Stimulated activated CD4-positive, alpha-beta T cell treated with anti-CD3 and anti-CD28 coated beads, TNF-alpha, amount 100 ng/mL, for 4 hours (primary cell): ENCODE measurements at regions not wholly inside any gene's neighbourhood (a gene's known extent, or its start where the extent isn't known, plus 50 kb on each side); places are given as distances from the start of the nearest gene placed in this dataset.
"Not testable (repeated sequence)": the region's sequence is repeated elsewhere in the genome, so short reads cannot be mapped to it uniquely, and the experiment has no call there.

Source experiments
- DNase-seq, 3 experiments: peaks; one replicate each; pipeline ENCODE4 v3.0.0-alpha.2; 2020; ENCODE audit warnings: low read depth in 3 of 3

DNA sequence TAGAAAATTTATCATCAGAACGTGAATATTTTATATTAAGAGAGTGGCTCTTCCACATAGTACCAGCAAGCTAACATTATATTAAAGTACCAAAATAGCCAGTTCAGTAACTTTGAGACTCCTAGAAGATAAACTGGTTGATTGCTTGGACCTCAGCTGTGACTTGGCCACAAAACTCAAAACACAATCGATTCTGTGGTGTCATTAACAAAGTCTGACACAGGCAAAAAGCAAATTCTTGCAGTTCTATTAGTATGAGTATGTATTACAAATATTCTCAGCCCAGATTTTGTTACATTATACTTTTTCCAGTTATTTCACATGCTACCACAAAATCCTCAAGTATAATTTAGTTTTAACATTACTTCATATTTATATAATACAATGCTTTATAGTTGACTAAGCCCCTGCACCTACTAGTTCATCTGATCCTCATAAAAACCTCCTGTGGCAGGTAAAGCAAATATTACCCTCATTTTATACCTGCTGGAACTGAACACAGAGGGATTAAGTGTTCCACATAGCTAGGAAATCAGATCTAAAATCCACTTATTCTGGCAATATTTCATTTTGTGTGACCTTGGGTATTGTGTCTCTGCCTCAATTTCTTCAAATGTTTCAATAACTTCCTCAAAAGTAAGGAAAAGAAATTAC lies 279.9 kb upstream of the MKLN1 start:
- DNase-seq = no peak

DNA sequence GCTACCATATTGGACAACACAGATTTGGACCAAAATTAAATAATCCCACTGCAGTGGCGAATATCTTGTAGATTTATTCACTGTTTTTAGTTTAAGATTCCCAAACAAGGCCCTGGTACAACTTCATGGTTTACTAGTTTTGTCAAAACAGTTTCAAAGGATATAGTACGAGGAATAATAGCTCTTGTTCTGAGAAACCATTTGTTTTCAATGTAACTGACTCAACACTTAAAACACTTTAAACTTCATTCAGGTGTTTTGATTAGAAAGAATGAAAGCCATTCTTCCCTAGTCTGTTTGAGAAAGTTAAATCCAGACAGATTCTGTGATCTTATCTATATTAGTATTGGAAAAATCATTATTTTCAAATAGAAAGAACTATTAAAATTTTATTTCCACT lies 276.4 kb upstream of the MKLN1 start:
- DNase-seq = no peak

DNA sequence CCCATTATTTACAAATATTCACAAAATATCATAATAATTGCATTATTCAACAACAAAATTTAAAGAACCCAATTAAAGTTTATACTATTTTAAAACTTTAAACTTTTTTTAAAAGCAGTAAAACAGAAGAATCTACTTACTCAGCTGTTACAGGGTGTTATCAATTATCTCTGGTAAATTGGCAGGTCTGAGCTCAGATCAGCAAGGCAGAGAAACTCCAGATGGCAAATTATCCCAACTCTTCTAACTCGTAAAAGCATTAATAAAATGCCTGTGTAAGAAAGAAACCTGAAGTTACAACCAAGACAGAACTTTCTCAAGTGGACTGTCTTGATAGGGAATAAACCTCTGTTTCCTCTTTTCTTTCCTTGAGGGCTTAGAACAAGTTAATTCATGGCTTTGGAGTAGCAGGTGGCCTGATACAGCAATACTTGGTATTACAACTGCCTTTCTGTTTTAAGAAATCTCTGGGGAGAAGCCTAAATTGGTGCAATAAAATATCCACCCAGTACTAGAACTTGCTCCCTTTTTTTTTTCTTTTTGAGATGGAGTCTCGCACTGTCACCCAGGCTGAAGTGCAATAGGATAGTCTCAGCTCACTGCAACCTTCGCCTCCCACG lies 275.3 kb upstream of the MKLN1 start:
- DNase-seq = no peak

DNA sequence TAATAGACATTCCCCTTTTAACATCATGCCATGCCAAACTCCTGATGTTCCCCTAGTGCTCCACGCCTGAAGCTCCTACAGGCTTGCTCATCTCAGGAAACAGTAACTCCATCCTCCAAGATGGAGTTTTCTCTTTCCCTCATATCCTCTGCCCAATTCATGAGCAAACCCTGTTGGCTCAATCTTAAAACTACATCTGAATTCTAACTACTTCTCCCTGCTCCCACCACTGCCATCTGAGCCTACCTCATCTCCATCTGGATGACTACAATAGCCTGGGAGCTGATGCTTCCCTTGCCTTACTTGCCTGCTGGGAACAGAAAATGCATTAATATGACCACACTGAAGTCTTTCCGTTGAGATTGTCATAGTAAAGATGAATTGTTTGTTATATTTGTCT lies 271.7 kb upstream of the MKLN1 start:
- no peak for DNase-seq

DNA sequence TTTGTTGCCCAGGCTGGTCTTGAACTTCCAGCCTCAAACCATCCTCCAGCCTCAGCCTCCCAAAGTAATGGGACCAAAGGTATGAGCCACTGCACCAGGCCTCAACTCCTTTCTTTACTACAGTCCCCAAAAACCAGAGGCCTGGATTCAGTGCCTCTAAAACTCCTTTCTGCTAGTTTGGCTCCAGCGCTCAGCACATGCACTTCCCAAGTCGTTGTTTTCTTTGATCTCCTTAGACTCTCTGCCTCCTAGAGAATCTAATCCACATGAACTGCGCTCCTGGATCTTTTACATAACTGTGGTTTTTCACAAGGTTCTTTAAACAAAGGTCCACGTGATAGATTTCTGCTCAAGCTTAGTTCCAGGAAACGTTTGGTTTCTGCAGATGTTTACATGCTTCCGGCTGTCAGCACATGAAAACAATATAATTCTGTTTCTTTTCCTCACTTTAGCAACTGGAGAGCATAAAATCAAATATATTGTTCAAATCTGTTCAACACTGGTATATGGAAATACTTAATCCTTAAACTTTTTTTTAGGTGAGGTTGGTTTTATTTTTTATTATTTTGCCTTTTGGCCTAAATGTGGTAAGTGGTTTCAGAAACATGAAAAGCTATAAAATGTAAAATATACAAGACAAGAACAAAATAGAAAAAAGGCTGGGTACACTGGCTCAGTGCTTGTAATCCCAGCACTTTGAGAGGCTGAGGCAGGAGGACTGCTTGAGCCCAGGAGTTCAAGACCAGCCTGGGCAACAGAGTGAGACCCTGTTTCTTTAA lies 270.5 kb upstream of the MKLN1 start:
- no peak for DNase-seq

DNA sequence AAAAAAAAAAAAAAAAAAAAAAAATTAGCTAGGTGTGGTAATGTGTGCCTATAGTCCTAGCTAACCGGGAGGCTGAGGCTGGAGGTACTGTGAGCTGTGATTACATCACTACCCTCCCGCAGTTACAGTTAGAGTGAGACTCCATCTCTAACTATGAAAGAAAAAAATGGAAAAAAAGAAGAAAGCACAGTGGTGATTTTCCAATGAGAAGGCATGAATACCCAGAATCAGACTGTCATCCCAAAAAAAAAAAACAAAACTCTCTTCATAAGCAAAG lies 269.9 kb upstream of the MKLN1 start:
- no peak for DNase-seq

DNA sequence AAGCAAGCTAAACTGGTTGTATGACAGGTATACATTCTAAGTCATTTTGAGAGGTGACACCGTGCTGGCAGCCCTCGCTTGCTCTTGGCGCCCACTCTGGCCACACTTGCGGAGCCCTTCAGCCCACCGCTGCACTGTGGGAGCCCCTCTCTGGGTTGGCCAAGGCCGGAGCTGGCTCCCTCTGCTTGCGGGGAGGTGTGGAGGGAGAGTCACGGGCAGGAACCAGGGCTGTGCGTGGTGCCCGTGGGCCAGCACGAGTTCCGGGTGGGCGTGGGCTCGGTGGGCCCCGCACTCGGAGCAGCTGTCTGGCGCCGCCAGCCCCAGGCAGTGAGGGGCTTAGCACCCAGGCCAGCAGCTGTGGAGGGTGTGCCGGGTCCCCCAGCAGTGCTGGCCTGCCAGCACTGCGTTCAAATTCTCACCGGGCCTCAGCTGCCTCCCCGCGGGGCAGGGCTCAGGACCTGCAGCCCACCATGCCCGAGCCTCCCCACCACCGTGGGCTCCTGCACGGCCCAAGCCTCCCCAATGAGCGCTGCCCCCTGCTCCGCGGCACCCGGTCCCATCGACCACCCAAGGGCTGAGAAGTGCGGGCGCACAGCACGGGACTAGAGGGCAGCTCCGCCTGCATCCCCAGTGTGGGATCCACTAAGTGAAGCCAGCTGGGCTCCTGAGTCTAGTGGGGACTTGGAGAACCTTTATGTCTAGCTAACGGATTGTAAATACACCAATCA lies 269.0 kb upstream of the MKLN1 start:
- not testable (repeated sequence) for DNase-seq

DNA sequence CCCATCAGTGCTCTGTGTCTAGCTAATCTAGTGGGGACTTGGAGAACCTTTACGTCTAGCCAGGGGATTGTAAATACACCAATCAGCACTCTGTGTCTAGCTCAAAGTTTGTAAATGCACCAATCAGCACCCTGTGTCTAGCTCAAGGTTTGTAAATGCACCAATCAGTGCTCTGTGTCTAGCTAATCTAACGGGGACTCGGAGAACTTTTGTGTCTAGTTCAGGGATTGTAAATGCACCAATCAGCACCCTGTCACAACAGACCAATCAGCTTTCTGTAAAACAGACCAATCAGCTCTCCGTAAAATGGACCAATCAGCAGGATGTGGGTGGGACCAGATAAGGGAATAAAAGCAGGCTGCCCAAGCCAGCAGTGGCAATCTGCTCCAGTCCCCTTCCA lies 268.3 kb upstream of the MKLN1 start:
- DNase-seq = not testable (repeated sequence)

DNA sequence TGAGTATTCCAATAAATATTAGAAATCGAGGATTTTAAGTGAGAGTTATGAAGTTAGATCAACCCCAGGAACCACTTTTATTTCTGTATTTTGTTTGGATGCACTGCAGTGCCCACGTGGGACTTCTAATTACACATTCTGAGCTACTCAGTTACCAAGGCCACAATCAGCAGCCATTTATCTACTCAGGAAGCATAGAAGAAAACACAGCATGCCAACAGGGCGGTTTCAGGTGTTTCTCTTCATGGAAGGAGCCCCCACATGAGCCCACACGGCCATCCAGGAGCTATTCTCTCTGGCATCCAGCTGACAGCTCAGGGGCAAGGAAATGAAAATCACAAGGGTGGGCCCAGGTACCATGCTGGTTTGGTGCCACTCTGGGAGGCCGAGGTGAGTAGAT lies 266.5 kb upstream of the MKLN1 start:
- no peak for DNase-seq

DNA sequence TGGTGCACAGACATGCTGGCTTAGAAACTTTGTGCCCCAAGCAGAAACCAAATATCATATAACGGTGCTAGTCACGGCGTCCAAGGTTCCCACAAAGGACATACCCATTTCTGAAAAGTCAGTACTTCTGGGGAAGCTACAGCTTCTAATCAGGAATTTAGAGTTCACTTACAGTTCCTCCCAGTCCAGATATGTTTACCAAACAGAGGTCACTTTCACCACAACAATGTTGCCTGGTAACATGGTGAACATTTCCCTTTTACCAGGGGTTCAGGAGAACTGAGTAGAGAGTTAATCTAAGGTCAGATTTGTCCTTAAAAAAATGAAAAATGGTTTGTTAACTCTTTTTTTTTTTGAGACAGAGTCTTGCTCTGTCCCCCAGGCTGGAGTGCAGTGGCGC lies 265.9 kb upstream of the MKLN1 start:
- DNase-seq = no peak

DNA sequence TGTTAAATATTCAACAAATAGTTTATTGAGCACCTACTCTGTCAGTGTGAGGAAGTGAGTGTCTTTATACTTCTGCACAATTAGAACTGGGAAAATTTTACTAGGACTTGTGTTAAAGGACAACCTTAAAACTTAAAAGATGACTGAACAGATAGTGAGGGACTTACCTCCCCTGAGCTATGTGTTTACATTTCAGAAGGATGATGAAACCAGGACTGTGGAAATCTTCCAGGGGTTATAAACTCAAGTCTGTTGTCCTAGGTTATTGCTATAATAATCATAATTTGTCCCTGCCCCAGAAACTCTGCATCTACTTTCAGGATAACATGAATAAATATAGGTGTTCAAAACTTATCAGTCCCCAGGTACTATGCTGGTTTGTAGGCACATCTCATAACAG lies 261.0 kb upstream of the MKLN1 start:
- no peak for DNase-seq

DNA sequence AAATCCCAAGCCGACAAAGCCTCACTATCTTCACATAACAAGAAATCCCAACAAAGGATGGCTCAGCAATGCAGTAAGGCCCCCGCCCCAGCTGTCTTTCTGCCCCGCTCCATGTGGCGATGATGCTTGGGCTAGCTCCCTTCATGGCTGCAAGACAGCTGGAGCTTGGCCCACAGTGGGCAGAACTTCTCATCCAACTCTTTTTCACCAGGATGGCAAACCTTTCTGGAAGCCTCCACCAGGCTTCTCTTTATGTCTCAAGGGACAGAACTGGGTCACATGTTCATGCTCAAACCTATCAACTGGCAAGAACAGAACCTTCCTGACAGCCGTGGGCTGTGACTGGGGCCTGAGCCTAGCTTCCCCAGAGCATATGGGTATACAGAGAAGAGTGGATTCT lies 260.5 kb upstream of the MKLN1 start:
- DNase-seq = no peak

DNA sequence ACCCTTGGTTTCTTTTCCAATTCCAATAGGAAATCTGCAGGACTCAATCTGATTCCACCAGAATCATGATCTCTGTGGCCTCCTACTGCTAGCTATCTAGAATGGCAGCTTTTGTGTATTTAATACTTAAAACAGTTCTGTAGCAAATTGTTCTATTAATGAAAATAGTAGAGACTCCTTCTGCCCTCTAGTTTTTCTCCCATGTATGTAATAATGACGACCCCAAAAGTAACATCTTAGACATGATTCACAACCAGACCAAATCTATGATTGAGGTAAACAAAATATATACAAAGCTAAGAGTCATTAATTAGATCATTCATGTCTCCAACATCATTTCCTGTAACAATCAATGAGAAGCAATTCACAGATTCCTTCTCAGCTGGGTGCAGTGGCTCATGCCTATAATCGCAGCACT lies 259.1 kb upstream of the MKLN1 start:
- no peak for DNase-seq

DNA sequence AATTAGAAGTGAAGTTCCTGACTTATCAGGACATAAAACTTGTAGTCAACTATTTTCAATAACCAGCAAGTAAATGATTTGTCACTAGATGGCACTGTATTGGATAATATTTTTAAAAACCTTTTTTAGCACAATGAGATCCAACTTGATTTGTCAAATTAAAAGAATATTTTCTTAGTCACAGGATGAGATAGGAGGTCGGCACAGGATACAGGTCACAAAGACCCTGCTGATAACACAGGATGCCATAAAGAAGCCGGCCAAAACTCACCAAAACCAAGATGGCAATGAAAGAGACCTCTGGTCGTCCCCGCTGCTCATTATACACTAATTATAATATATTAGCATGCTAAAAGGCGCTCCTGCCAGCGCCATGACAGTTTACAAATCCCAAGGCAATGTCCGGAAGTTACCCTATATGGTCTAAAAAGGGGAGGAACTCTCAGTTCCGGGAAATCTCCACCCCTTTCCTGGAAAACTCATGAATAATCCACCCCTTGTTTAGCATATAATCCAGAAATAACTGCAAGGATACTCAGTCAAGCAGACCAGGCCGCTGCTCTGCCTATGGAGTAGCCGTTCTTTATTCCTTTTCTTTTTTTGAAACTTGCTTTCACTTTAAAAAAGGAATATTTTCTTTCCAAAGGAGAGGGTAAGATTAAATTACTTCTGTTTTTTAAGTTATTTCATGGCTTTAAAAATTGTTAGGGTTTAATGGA lies 255.7 kb upstream of the MKLN1 start:
- DNase-seq = no peak

DNA sequence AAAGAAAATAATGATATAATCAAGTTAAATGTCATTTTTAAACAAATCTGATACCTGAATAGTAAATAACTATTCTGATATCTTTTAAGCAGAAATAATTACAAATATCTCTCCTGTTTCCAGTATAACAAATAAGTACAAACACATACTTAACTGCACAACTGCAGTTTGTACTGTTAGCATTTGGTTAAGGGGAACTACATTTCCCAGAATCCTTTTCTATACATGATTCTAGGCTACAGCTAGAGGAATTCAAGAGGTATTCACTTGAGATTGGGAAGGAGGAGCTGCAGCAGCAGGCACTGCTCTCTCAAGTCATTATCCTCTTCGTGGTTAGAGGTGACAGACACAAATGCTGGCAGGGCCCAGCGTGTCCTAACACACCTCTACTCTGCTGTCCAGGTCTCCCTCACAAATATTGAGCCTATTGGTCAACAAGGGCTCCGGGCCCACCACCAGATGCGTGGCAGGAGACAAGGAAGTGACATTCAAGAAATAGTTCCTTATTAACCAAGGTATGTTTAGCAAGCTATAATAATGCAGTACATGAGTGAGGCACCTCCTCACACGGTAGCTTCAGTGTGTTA lies 255.1 kb upstream of the MKLN1 start:
- no peak for DNase-seq

DNA sequence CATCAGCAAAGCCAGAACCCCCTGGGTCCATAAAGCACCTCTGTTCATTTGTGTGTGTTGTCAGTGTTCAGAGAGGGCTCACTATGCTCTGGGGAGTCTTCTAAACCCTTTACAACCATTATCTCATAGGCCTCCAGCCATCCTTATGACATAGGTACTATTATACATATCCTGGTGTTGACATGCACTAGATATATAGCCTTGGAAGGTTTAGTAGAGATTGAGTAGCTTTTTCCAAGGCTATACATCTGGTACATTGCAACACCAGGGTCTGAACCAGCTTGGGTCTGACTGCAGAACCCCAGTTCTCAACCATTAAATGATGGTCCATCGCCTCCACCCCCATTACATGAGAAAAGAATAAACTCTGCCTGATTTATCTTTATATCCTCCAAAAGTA lies 253.6 kb upstream of the MKLN1 start:
- DNase-seq = no peak

DNA sequence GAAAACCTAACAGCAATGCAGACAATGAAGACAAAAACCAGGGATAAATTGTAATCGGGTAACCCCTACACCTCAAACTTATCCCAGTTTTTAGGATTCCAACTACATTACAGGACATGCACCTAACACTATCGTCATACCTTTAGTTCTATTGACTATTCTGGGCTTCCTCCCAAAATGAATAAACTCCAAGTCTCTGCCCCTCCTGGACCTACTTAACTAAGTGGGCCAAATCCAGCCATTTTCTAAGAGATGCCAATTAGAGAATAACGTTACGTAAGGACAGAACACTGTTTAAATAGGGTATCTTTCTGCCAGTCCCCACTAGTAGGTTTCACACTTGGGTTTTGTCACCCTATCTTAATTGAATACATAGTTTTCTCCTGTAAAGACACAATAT lies 253.1 kb upstream of the MKLN1 start:
- DNase-seq = no peak

DNA sequence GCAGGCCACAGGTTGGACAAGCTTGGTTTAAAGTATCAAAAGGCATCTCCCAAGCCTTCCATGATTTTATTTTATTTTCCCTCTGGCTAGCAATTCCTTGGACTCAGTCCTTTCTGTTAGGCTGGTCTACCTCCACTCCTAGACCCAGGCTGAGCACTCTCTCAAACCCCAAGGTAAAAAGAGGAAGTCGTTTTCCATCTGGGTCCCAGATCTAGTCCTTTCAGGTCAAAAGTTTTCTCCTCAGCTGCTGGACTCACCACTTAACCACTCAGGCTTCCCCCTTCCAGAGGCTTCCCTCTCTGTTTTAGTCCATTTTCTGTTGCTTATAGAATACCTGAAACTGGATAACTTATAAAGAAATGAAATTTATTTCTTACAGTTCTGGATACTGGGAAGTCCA lies 252.3 kb upstream of the MKLN1 start:
- no peak for DNase-seq

DNA sequence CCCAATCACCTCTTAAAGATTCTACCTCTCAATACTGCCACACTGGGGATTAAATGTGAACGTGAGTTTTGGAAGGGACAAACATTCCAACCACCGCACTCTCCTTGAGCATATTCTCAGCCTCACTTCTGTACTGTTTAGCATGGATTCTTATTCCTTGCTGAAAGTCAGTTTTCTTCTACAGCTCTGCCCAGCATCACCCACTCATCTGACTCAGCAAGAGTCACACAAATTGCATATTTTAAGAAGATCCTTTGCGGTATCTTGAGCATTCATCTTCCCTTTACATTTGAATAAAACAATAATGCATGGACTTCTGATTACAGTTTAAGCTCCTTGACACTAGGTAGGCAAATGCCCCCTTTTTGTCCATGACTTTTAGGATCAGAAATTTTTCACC lies 251.6 kb upstream of the MKLN1 start:
- DNase-seq = no peak

DNA sequence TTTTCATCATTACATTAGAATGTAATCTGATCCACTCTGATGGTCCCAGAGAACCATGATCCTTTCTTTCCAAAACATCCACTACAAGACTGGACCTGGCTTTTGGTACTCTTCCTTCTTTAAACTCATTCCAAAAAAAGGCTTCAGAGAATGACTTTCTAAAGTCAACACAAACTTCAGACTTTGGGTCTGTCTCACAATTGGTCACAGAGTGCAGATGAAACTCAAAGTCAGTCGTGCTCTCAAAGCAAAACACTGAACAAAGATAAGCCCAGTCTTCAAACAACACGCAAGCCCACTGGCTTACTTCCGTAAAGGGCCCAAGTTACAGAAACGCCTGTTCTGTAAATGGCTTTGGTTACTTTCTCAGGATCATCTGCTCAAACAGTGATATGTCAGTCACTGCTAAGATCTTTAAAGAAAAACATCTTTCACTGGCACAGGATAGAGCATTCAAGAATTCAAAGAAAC lies 250.9 kb upstream of the MKLN1 start:
- DNase-seq = no peak

DNA sequence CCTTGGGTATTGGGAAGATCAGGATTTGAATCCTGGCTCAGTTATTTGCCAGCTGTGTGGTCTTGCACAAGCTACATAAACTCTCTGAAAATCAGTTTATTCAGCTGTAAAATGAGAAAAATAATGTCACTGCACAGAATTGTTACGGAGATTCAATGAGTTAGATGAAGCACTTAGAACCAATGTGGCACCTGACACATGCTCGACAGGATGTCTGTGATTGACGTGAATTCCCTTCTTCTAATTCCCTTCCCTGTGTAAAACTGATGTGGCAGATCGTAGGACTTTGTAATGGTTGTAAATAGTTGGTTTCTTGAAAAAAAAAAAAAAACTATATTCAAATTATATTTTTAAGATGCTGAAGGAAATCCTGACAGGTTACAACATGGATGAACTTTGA lies 249.9 kb upstream of the MKLN1 start:
- no peak for DNase-seq

DNA sequence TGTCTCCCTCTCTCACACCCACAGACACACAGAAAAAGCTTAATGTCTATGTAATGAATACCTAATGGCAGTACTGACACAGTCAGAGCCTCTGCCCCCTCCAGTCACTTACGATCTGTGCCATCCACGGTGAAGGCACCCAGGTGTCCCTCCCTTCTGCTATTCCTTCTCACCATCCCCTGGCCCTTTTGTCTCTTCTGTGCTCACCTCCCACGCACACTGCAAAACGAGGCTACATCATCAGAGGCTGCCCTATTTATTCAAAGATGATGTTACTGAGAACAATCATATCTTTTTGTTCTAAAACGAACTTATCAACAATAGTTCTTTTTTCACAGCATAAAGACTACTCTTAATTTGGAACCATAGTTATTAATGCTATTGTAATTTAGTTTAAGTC lies 246.9 kb upstream of the MKLN1 start:
- DNase-seq = no peak
